MM.1S (cell line): ENCODE measurements at regions not wholly inside any gene's neighbourhood (a gene's known extent, or its start where the extent isn't known, plus 50 kb on each side); places are given as distances from the start of the nearest gene placed in this dataset.
"Not testable (repeated sequence)": the region's sequence is repeated elsewhere in the genome, so short reads cannot be mapped to it uniquely, and the experiment has no call there.

Experiments
- DNase-seq: peaks from one replicate; pipeline ENCODE4 v3.0.0-alpha.2; 2015
- H2AFZ ChIP-seq: fragments of 300-600 bp; sonication (generic); 2 replicates; pipeline ENCODE4 v1.6.0; 2016; ENCODE audit warnings: antibody characterized with exemption, low read length
- H3F3A ChIP-seq: fragments of 300-600 bp; sonication (generic); 2 replicates; pipeline ENCODE4 v1.6.1; 2016; ENCODE audit warnings: mild to moderate bottlenecking, antibody characterized with exemption, low read length, moderate library complexity, mixed read lengths; ENCODE audit not compliant: insufficient read depth
- H3K27ac ChIP-seq: fragments of 300-600 bp; sonication (generic); 2 replicates; pipeline ENCODE4 v1.5.1; 2016; ENCODE audit warnings: mild to moderate bottlenecking, low read length
- H3K27me3 ChIP-seq: fragments of 300-600 bp; sonication (generic); replicated peaks from 2 replicates; pipeline ENCODE4 v1.6.0; 2016; ENCODE audit warnings: low read length; ENCODE audit not compliant: insufficient read depth
- H3K36me3 ChIP-seq: fragments of 300-600 bp; sonication (generic); replicated peaks from 2 replicates; pipeline ENCODE4 v1.6.1; 2016; ENCODE audit warnings: mild to moderate bottlenecking, low read length, mixed read lengths; ENCODE audit not compliant: insufficient read depth
- H3K4me1 ChIP-seq: fragments of 300-600 bp; sonication (generic); 2 replicates; pipeline ENCODE4 v1.6.1; 2016; ENCODE audit warnings: low read length, mixed read lengths
- H3K4me2 ChIP-seq: fragments of 300-600 bp; sonication (generic); 2 replicates; pipeline ENCODE4 v1.6.0; 2016; ENCODE audit warnings: low read depth, low read length
- H3K4me3 ChIP-seq: fragments of 300-600 bp; sonication (generic); 2 replicates; pipeline ENCODE4 v1.5.1; 2016; ENCODE audit warnings: low read length, mixed read lengths
- H3K79me2 ChIP-seq: fragments of 300-600 bp; sonication (generic); 2 replicates; pipeline ENCODE4 v1.6.1; 2016; ENCODE audit warnings: mixed run types, low read length, mixed read lengths
- H3K9ac ChIP-seq: fragments of 300-600 bp; sonication (generic); 2 replicates; pipeline ENCODE4 v1.6.1; 2016; ENCODE audit warnings: low read length, mixed read lengths
- H3K9me2 ChIP-seq: fragments of 300-600 bp; sonication (generic); replicated peaks from 2 replicates; pipeline ENCODE4 v1.6.1; 2016; ENCODE audit warnings: mild to moderate bottlenecking, low read length, mixed read lengths; ENCODE audit not compliant: insufficient read depth
- H3K9me3 ChIP-seq: fragments of 300-600 bp; sonication (generic); replicated peaks from 2 replicates; pipeline ENCODE4 v1.6.1; 2016; ENCODE audit warnings: mild to moderate bottlenecking, low read length, mixed read lengths; ENCODE audit not compliant: insufficient read depth
- H4K20me1 ChIP-seq: fragments of 300-600 bp; sonication (generic); 2 replicates; pipeline ENCODE4 v1.6.1; 2016; ENCODE audit warnings: mild to moderate bottlenecking, low read length, moderate library complexity, mixed read lengths; ENCODE audit not compliant: insufficient read depth
- EZH2 ChIP-seq: fragments of 300-600 bp; sonication (generic); optimal IDR thresholded peaks from 2 replicates; pipeline ENCODE3; 2017; ENCODE audit warnings: low read depth, mild to moderate bottlenecking, antibody characterized with exemption, low read length, mixed read lengths
- EZH2phosphoT487 ChIP-seq: fragments of 300-600 bp; sonication (generic); IDR thresholded peaks from 2 replicates; pipeline ENCODE4 v1.6.1; 2018; ENCODE audit warnings: antibody characterized with exemption, low read length
- TF ChIP-seq, protein P1 (sequence below): fragments of 300-600 bp; sonication (generic); IDR thresholded peaks from 2 replicates; pipeline ENCODE4 v1.5.1; 2016; ENCODE audit warnings: antibody characterized with exemption, low read length, mixed read lengths

DNA sequence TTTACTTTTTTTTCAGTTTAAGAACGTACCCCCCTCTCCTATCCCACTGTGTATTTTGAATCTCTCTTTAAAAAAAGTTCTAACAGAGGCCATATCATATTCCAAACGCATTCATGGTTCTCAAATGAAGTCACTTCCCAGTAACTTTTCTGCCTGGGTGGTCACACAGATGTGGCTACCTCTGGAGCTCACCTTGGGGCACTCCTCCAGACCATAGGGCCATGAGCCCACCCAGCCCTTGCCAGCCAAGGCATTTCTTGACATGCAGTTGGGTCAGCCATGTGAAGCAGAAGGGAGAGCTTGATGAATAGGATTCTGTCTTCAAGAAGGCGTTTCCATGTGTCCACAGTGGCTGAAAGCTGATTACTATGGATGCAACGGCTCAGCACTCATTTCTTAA lies 239.3 kb downstream of the RAB11FIP2 start:
- H3K4me1 ChIP-seq, result no peaks in the 10 kb centered on the region
- no peak overlapping the region for H3K9ac ChIP-seq
- TF ChIP-seq EZH2phosphoT487 (no peak), EZH2 (no peak)
- TF ChIP-seq, protein P1, sequence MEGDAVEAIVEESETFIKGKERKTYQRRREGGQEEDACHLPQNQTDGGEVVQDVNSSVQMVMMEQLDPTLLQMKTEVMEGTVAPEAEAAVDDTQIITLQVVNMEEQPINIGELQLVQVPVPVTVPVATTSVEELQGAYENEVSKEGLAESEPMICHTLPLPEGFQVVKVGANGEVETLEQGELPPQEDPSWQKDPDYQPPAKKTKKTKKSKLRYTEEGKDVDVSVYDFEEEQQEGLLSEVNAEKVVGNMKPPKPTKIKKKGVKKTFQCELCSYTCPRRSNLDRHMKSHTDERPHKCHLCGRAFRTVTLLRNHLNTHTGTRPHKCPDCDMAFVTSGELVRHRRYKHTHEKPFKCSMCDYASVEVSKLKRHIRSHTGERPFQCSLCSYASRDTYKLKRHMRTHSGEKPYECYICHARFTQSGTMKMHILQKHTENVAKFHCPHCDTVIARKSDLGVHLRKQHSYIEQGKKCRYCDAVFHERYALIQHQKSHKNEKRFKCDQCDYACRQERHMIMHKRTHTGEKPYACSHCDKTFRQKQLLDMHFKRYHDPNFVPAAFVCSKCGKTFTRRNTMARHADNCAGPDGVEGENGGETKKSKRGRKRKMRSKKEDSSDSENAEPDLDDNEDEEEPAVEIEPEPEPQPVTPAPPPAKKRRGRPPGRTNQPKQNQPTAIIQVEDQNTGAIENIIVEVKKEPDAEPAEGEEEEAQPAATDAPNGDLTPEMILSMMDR, result no peak
- no peaks in the 10 kb centered on the region for H3K9me2 ChIP-seq
- H3K9me3 ChIP-seq, result no peaks in the 10 kb centered on the region
- no peaks in the 10 kb centered on the region for H3K27me3 ChIP-seq
- H3K4me3 ChIP-seq, result no peak overlapping the region
- H4K20me1 ChIP-seq, result no peaks in the 10 kb centered on the region
- no peak overlapping the region for H3K4me2 ChIP-seq
- no peaks in the 10 kb centered on the region for H3F3A ChIP-seq
- no peak overlapping the region for H3K27ac ChIP-seq
- H2AFZ ChIP-seq, result no peak overlapping the region
- no peak for DNase-seq
- no peaks in the 10 kb centered on the region for H3K36me3 ChIP-seq
- no peaks in the 10 kb centered on the region for H3K79me2 ChIP-seq

DNA sequence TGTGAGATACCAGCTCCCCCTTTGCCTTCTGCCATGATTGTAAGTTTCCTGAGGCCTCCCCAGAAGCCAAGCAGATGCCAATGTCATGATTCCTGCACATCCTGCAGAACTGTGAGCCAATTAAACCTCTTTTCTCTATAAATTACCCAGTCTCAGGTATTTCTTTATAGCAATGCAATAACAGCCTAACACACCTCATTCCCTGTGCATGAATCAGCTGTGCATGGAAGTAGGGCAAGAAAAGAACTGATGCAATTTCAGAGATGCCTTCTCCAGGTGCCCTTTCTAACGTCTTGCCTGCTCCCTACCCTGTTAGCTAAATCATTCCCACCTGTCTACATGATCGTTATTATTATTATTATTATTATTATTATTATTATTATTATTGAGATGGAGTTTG lies 230.9 kb downstream of the RAB11FIP2 start:
- not testable (repeated sequence) for H3K36me3 ChIP-seq, H3K9ac ChIP-seq, H3K4me3 ChIP-seq, DNase-seq, H3K27ac ChIP-seq, H3K9me2 ChIP-seq, H3K4me2 ChIP-seq, H3K4me1 ChIP-seq, H2AFZ ChIP-seq, H4K20me1 ChIP-seq, H3K79me2 ChIP-seq, H3F3A ChIP-seq, H3K27me3 ChIP-seq, H3K9me3 ChIP-seq

DNA sequence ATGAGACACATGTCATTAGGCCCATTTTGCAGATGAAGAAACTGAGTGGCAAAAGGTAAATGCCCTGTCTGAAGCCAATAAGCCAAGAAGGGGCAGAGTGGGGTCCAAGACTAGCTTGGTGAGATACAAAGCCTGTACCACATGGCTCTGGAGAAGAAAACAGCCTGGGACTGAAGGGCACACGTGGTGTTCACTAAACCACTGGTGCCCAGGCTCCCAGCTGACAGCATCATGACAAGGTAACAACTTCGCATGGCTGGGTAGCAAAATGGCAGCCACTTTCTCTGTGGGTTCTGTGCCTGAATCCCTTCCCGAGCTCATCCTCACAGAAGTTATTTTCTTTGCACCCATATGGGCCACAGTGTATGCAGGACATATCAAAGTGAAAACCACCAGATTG lies 229.6 kb downstream of the RAB11FIP2 start:
- Histone ChIP-seq H3K9me3 (no peaks in the 10 kb centered on the region), H3K4me3 (no peak overlapping the region), H3K4me2 (no peak overlapping the region), H3F3A (no peaks in the 10 kb centered on the region), H3K79me2 (no peaks in the 10 kb centered on the region), H2AFZ (no peak overlapping the region), H3K4me1 (no peaks in the 10 kb centered on the region), H3K9ac (no peak overlapping the region), H3K27me3 (no peaks in the 10 kb centered on the region), H3K27ac (no peak overlapping the region), H4K20me1 (no peaks in the 10 kb centered on the region), H3K9me2 (no peaks in the 10 kb centered on the region), H3K36me3 (no peaks in the 10 kb centered on the region)
- TF ChIP-seq EZH2phosphoT487, result no peak
- no peak for TF ChIP-seq EZH2
- TF ChIP-seq, protein P1, result no peak
- no peak for DNase-seq

DNA sequence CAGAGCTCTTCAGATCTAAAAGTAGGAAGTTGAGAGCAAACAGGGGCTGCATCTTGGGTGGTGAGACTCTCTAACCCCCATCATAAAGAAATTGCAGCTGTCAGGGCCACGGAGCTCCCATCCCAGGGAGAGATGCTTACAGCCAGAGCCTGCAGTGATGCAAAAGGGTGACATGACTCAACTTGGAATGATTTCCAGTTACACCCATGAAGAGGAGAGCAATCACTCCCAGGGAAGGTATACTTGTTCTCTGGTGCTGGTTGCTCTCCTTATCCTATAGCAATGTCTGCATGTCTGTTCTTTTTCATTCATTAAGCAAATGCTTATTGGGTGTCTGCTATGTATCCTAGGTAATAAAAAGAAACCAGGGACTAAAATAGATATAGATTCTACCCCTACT lies 228.0 kb downstream of the RAB11FIP2 start:
- TF ChIP-seq EZH2phosphoT487, result no peak
- TF ChIP-seq, protein P1, result no peak
- no peak for TF ChIP-seq EZH2
- DNase-seq, result no peak
- Histone ChIP-seq H3K9ac (no peak overlapping the region), H3K4me1 (no peaks in the 10 kb centered on the region), H3K36me3 (no peaks in the 10 kb centered on the region), H2AFZ (no peak overlapping the region), H3K27ac (no peak overlapping the region), H4K20me1 (no peaks in the 10 kb centered on the region), H3K4me2 (no peak overlapping the region), H3K4me3 (no peak overlapping the region), H3K9me3 (no peaks in the 10 kb centered on the region), H3K9me2 (no peaks in the 10 kb centered on the region), H3K27me3 (no peaks in the 10 kb centered on the region), H3K79me2 (no peaks in the 10 kb centered on the region), H3F3A (no peaks in the 10 kb centered on the region)
